SK-N-SH (cell line): ENCODE measurements at regions not wholly inside any gene's neighbourhood (a gene's known extent, or its start where the extent isn't known, plus 50 kb on each side); places are given as distances from the start of the nearest gene placed in this dataset.

Source experiments
- CTCF ChIA-PET: fragments of 300-600, 350-600 bp; formaldehyde crosslinking; extraction: SDS; loops from one replicate; lab custom pipeline; 2021; lab: Yijun Ruan, JAX
- POLR2A ChIA-PET: fragments of 350-600 bp; sonication (Branson Sonifier 250); formaldehyde crosslinking; extraction: SDS; loops from one replicate; lab custom pipeline; 2020; ENCODE audit warnings: antibody characterized with exemption, inconsistent platforms; lab: Yijun Ruan, JAX
- DNase-seq: peaks from one replicate; pipeline ENCODE4 v3.0.0; 2012
- H2AFZ ChIP-seq: fragments of 200-600 bp; sonication (generic); 2 replicates; pipeline ENCODE4 v1.8.1; 2016; ENCODE audit warnings: antibody characterized with exemption, mild to moderate bottlenecking, low read depth
- H3F3A ChIP-seq: fragments of 200-600 bp; sonication (generic); replicated peaks from 2 replicates; pipeline ENCODE3; 2016; ENCODE audit warnings: antibody characterized with exemption, mild to moderate bottlenecking; ENCODE audit not compliant: insufficient read depth
- H3K27ac ChIP-seq, 2 experiments: fragments of 200-500 bp in 1 of 2; fragments of 200-600 bp in 1 of 2; sonication (Bioruptor generic) in 1 of 2; sonication (generic), shearing (Covaris generic) in 1 of 2; 2 replicates each; pipeline versions ENCODE4 v1.5.1 to v1.6.1; 2014 to 2016; ENCODE audit warnings: low read depth in 2 of 2, inconsistent platforms in 1 of 2, low read length in 1 of 2, mild to moderate bottlenecking in 1 of 2, mixed read lengths in 1 of 2
- H3K27me3 ChIP-seq: fragments of 200-600 bp; sonication (generic), shearing (Covaris generic); 2 replicates; pipeline ENCODE4 v1.6.1; 2016; ENCODE audit warnings: mixed run types; ENCODE audit not compliant: insufficient read depth
- H3K36me3 ChIP-seq, 2 experiments: fragments of 200-500 bp in 1 of 2; fragments of 200-600 bp in 1 of 2; sonication (Bioruptor generic) in 1 of 2; sonication (generic) in 1 of 2; replicated peaks in 1 of 2; 2 replicates each; pipeline versions ENCODE3 to v1.5.1; 2014 to 2016; ENCODE audit warnings: low read length in 1 of 2, mild to moderate bottlenecking in 1 of 2; ENCODE audit not compliant: insufficient read depth in 2 of 2, control insufficient read depth in 1 of 2
- H3K4me1 ChIP-seq, 2 experiments: fragments of 200-500 bp in 1 of 2; fragments of 200-600 bp in 1 of 2; sonication (Bioruptor generic) in 1 of 2; sonication (generic), shearing (Covaris generic) in 1 of 2; 2 replicates each; pipeline versions ENCODE4 v1.5.1 to v1.6.1; 2014 to 2016; ENCODE audit warnings: low read depth in 1 of 2, low read length in 1 of 2, mixed run types in 1 of 2; ENCODE audit not compliant: insufficient read depth in 2 of 2, control insufficient read depth in 1 of 2
- H3K4me2 ChIP-seq: fragments of 200-600 bp; sonication (generic), shearing (Covaris generic); 2 replicates; pipeline ENCODE4 v1.6.1; 2017; ENCODE audit warnings: mixed run types
- H3K4me3 ChIP-seq, 2 experiments: fragments of 200-500 bp in 1 of 2; fragments of 200-600 bp in 1 of 2; sonication (Bioruptor generic) in 1 of 2; sonication (generic), shearing (Covaris generic) in 1 of 2; 2 replicates each; pipeline versions ENCODE4 v1.5.1 to v1.8.1; 2014 to 2016; ENCODE audit warnings: low read depth in 2 of 2, inconsistent platforms in 1 of 2, low read length in 1 of 2, mild to moderate bottlenecking in 1 of 2, mixed read lengths in 1 of 2, moderate library complexity in 1 of 2
- H3K79me2 ChIP-seq: fragments of 200-600 bp; sonication (generic); 2 replicates; pipeline ENCODE4 v1.8.1; 2017; ENCODE audit warnings: mild to moderate bottlenecking; ENCODE audit not compliant: insufficient read depth
- H3K9ac ChIP-seq: fragments of 200-600 bp; sonication (generic); 2 replicates; pipeline ENCODE4 v1.6.1; 2017; ENCODE audit warnings: mixed run types
- H3K9me2 ChIP-seq: fragments of 200-600 bp; sonication (generic); 2 replicates; pipeline ENCODE4 v1.6.1; 2017; ENCODE audit warnings: mixed run types
- H3K9me3 ChIP-seq: fragments of 200-600 bp; sonication (generic); 2 replicates; pipeline ENCODE4 v1.6.1; 2017; ENCODE audit warnings: mixed run types, mild to moderate bottlenecking, moderate library complexity
- H4K20me1 ChIP-seq: fragments of 200-600 bp; sonication (generic); 2 replicates; pipeline ENCODE4 v1.6.1; 2017; ENCODE audit warnings: mild to moderate bottlenecking, mixed run types; ENCODE audit not compliant: insufficient read depth
- CHD2 ChIP-seq: fragments of 150-350 bp; IDR thresholded peaks from 2 replicates; pipeline ENCODE4 v1.6.1; 2018; ENCODE audit warnings: low read length; ENCODE audit not compliant: partially characterized antibody
- CTCF ChIP-seq: fragments of 200-600 bp; sonication (generic); IDR thresholded peaks from 2 replicates; pipeline ENCODE4 v1.6.1; 2017; ENCODE audit warnings: antibody characterized with exemption, mild to moderate bottlenecking, moderate library complexity
- ELF1 ChIP-seq: IDR thresholded peaks from 2 replicates; pipeline ENCODE4 v1.4.0; 2012
- FOXJ3 ChIP-seq: sonication (generic); formaldehyde crosslinking; IDR thresholded peaks from 2 replicates; pipeline ENCODE4 v1.5.1; 2020; ENCODE audit warnings: mild to moderate bottlenecking, missing genetic modification reagents
- FOXM1 ChIP-seq: IDR thresholded peaks from 2 replicates; pipeline ENCODE4 v1.4.0; 2012; ENCODE audit warnings: low read depth, mild to moderate bottlenecking
- GABPA ChIP-seq: IDR thresholded peaks from 2 replicates; pipeline ENCODE4 v1.4.0; 2012; ENCODE audit warnings: low read depth, mild to moderate bottlenecking
- JUND ChIP-seq: IDR thresholded peaks from 2 replicates; pipeline ENCODE4 v1.4.0; 2012
- MEF2A ChIP-seq: IDR thresholded peaks from 2 replicates; pipeline ENCODE4 v1.4.0; 2012; ENCODE audit warnings: low read depth, borderline replicate concordance
- NFIC ChIP-seq: IDR thresholded peaks from 2 replicates; pipeline ENCODE4 v1.4.0; 2012; ENCODE audit warnings: borderline replicate concordance
- RAD21 ChIP-seq: IDR thresholded peaks from 2 replicates; pipeline ENCODE4 v1.6.1; 2012; ENCODE audit warnings: mild to moderate bottlenecking, low read length
- RCOR1 ChIP-seq: fragments of 150-350 bp; IDR thresholded peaks from 2 replicates; pipeline ENCODE4 v1.6.1; 2017; ENCODE audit warnings: antibody characterized with exemption, low read length
- REST ChIP-seq: IDR thresholded peaks from 2 replicates; pipeline ENCODE4 v1.6.1; 2012; ENCODE audit warnings: mild to moderate bottlenecking, low read depth, low read length, moderate library complexity
- SIN3A ChIP-seq: IDR thresholded peaks from 2 replicates; pipeline ENCODE4 v1.6.1; 2012; ENCODE audit warnings: low read depth, mild to moderate bottlenecking, low read length, moderate library complexity, borderline replicate concordance
- TCF12 ChIP-seq: IDR thresholded peaks from 2 replicates; pipeline ENCODE4 v1.4.0; 2012
- TEAD4 ChIP-seq: IDR thresholded peaks from 2 replicates; pipeline ENCODE4 v1.4.0; 2012; ENCODE audit warnings: mild to moderate bottlenecking, borderline replicate concordance; ENCODE audit not compliant: insufficient read depth
- USF2 ChIP-seq: fragments of 150-350 bp; IDR thresholded peaks from 2 replicates; pipeline ENCODE4 v1.6.1; 2017; ENCODE audit warnings: antibody characterized with exemption, low read length, low read depth, borderline replicate concordance
- YY1 ChIP-seq: IDR thresholded peaks from 2 replicates; pipeline ENCODE4 v1.4.0; 2012; ENCODE audit warnings: low read depth, mild to moderate bottlenecking
- ZBTB33 ChIP-seq: IDR thresholded peaks from 2 replicates; pipeline ENCODE4 v1.4.0; 2012; ENCODE audit warnings: low read depth, borderline replicate concordance
- WGBS: methylation state at CpG from one replicate; pipeline ENCODE4 v1.1.6; 2017; ENCODE audit warnings: low lambda C conversion rate; 5-methylcytosine and 5-hydroxymethylcytosine counted together

GRCh38 chr18:53948991-53949390, 275.5 kb downstream of the MBD2 start:
- no peaks in the 10 kb centered on the region for H3K9me3 ChIP-seq
- no peak for DNase-seq
- CTCF ChIA-PET = no interaction called here
- POLR2A ChIA-PET = no interaction called here
- no peaks in the 10 kb centered on the region for H3K36me3 ChIP-seq
- no peak overlapping the region for H3K4me2 ChIP-seq
- H3K27me3 ChIP-seq = no peaks in the 10 kb centered on the region
- H3K9me2 ChIP-seq = no peaks in the 10 kb centered on the region
- no peaks in the 10 kb centered on the region for H4K20me1 ChIP-seq
- H3K79me2 ChIP-seq = no peaks in the 10 kb centered on the region
- H3K9ac ChIP-seq = no peak overlapping the region
- H3K4me1 ChIP-seq = no peaks in the 10 kb centered on the region
- H2AFZ ChIP-seq = no peak overlapping the region
- no peaks in the 10 kb centered on the region for H3F3A ChIP-seq
- H3K4me3 ChIP-seq = no peak overlapping the region
- no peak overlapping the region for H3K27ac ChIP-seq
- TF ChIP-seq GABPA (no peak), NFIC (no peak), TCF12 (no peak), YY1 (no peak)
- TF ChIP-seq, all 33 proteins: peak for 0

GRCh38 chr18:53947092-53947640, 277.3 kb downstream of the MBD2 start:
- Histone ChIP-seq H3K9ac (no peak overlapping the region), H3K9me3 (no peaks in the 10 kb centered on the region), H2AFZ (no peak overlapping the region), H4K20me1 (no peaks in the 10 kb centered on the region), H3K27ac (no peak overlapping the region), H3K4me2 (no peak overlapping the region), H3K27me3 (no peaks in the 10 kb centered on the region), H3K36me3 (no peaks in the 10 kb centered on the region), H3K4me3 (no peak overlapping the region), H3F3A (no peaks in the 10 kb centered on the region), H3K9me2 (no peaks in the 10 kb centered on the region), H3K4me1 (no peaks in the 10 kb centered on the region), H3K79me2 (no peaks in the 10 kb centered on the region)
- ChIA-PET CTCF (no interaction called here), POLR2A (no interaction called here)
- DNase-seq = no peak
- TF ChIP-seq NFIC (no peak), SIN3A (no peak), FOXJ3 (CRISPR knock-in tag) (no peak), ELF1 (no peak), FOXM1 (no peak), USF2 (no peak), MEF2A (no peak), RAD21 (no peak), JUND (no peak), REST (no peak), CHD2 (no peak), ZBTB33 (no peak), RCOR1 (no peak), TEAD4 (no peak), CTCF (no peak)
- 40% methylated on average over 5 of the region's 5 CpGs for WGBS
